CD4-positive, alpha-beta T cell treated with Interleukin-21 for 1 hour (primary cell): ENCODE measurements at regions not wholly inside any gene's neighbourhood (a gene's known extent, or its start where the extent isn't known, plus 50 kb on each side); places are given as distances from the start of the nearest gene placed in this dataset.

Experiments
- DNase-seq: peaks from one replicate; pipeline ENCODE4 v3.0.0-alpha.2; 2020

DNA sequence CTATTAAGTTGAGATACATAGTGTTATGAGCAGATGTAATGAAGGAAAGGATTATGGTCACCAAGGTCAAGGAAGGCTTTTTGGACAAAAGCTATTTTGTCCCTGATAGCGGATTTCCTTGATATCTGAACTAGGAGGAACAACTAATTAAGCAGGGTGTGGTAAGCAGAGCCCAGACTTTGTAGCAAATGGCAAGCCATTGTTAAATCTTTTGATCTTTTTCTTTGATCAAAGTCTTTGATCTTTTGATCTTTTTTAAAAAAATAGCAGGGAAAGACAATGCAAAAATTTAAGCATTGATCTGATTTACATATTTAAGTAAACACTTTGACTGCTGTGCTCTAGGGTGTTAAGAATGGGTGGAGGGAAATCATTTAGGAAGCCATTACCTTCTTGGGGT lies 1242.0 kb downstream of the MAT2B start:
- DNase-seq, result no peak

DNA sequence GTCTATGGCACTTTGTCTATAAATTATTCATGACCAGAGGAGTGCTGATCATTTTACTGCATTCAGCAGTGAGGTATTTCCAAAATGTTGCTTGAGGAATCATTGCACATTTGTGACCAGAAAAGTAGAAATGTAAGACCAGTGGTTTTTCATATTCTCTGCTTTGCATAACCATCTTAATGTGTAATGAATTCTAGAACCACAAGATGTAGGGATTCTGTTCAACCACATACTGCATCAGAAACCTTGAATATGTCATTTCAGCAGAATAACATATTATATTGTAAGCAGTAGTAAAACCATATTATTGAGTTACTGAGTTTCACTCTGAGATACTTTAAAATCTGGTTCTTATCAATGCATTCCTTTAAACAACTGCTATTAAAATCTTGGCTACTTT lies 1243.4 kb downstream of the MAT2B start:
- no peak for DNase-seq

DNA sequence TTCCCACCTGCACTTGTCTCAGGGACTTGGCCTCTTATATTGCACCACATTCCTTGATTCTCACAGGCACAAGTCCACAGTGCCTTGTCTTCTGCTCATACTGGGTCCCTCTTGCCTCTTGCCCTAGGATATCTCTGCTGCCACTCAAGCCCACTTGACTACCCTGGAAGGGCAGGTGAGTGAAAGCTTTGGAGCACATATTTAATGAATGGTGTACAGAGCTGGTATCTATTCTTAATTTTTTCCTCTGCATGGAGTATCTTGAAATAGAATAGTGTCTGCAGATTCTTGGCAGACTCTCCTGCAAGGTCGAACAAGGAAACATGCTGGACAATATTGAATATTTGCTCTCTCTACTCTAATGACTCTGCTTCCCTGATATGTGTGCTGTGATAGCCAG lies 1248.0 kb downstream of the MAT2B start:
- DNase-seq, result no peak

DNA sequence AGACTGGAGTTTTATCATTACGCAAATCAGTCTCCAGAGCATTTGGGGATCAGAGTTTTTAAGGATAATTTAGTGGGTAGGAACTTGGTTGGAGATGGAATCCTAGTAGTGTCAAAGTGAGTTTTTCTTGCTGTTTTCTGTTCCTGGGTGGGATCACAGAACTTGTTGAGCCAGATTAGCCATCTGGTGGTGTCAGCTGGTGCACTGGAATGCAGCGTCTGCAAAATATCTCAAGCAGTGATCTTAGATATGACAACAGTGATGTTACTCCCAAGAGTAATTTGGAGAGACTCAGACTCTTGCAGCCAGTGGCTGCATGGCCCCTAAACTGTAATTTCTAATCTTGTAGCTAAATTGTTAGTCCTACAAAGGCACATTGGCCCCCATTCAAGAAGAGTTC lies 1257.8 kb downstream of the MAT2B start:
- DNase-seq, result no peak

DNA sequence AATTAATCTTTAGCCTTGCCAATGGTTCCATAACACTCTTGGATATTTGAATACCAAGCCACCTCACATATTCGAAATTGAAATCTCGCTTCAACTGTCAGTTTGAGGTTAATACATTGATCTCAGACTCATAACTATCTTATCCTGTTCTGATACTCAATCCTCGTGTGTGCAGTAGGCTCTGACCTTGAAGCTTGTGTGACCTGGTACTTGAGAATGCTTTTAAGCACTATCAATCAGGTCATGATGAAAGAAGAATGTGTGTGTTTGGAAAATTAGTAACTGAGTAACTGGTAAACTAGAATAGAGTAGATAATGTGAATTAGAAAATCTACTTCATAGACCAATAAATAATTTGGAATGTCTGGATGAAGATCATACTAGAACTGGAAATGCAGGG lies 1266.7 kb downstream of the MAT2B start:
- no peak for DNase-seq

DNA sequence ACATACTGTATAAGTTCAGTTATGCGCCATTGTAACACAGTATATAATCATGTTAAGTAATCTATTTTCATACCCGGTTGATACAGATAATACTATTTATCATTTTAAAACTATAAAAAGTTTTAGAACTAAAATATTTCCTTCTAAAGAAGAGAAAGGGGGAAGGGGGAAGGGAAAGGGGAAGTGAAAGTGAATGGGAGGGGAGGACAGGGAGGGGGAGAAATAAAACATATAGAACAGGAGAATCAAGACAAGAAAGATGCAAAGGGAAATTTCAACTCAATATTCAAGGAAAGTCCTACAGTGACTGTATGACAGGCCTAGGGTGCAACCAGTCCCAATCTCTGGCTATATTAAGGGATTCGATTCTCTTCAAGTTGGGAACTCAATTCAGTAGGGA lies 1278.8 kb downstream of the MAT2B start:
- no peak for DNase-seq

DNA sequence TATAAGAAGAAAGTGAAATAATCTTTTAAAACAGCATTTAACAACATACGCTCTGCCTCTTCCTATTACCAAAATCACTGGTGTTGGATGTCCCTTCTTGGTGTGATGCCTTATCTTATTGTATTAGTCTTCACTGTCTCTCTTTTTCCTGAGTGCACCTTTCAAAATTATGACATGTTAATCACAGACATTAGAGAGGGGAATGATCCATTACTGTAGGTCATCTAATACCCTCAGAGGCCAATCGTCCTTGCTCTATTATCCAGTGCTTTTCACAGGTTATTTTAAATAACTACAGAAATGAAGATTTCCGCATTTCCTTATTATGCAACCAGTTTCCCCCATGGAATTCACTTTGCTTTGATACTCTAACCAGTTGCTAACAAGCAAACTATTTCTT lies 1292.7 kb downstream of the MAT2B start:
- no peak for DNase-seq

DNA sequence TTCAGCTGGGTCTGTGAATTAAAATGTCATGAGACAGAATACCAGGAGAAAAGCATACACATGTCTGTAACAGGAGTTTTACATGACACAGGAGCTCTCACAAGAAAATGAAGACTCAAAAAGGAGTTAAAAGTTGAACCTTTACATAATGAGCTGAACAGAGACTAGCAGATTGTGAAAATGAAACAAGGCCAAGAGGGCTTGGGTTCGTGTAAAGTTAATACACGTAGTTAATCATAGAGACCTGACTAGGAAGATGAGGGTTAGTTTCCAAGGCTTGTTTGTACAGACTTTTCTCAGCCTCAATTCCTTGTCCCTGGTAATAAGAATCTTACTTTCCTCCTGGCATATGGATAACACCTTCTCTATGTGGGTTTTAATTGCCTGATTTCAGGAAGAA lies 1294.0 kb downstream of the MAT2B start:
- DNase-seq, result no peak

DNA sequence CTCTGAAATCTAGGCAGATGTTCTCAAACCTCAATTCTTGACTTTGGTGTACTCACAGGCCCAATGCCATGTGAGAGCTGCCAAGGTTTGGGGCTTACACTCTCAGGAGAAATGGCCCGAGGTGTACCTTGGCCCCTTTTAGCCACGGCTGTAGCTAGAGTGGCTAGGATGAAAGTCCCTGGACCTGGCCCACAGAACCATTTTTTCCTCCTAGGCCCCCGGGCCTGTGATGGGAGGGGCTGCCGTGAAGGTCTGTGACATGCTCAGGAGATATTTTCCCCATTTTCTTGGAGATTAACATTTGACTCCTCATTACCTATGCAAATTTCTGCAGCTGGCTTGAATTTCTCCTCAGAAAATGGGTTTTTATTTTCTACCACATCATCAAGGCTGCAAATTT lies 1296.5 kb downstream of the MAT2B start:
- DNase-seq, result no peak

DNA sequence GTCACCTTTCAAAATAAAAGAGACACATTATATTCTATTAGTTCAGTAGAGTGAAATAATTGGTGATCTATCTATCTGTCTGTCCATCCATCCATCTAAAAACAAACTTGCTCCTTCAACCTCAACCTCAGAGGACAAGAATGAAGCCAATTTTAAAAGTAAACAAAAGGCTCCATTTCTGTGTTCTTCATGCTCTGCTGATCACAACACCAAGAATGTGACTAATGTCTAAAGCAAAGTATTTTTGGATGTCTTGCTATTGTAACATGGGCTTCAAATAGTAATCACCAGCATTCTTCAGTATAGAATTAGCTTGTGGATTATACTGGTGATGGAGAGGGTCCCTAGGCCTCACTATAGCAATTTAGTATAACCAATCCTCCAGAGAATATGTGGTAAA lies 1304.4 kb downstream of the MAT2B start:
- no peak for DNase-seq

DNA sequence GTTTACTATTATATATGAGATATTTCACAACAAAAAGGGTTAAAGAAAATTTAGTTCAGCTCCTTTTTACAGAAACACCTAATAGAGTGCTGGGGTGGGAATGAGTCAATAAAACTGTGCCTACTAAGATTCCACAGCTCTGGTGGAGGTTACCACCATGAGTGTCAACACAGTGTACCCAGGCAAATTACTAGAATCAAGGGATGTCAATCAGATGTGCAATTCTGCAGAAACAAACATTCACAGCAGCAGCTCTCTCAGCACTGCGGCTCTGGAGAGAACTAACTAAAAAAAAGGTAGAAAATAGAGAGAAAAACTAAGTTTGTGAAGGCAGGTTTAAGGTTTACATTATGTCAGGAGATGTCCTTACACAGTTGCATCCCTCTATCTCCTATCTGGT lies 1313.0 kb downstream of the MAT2B start:
- no peak for DNase-seq

DNA sequence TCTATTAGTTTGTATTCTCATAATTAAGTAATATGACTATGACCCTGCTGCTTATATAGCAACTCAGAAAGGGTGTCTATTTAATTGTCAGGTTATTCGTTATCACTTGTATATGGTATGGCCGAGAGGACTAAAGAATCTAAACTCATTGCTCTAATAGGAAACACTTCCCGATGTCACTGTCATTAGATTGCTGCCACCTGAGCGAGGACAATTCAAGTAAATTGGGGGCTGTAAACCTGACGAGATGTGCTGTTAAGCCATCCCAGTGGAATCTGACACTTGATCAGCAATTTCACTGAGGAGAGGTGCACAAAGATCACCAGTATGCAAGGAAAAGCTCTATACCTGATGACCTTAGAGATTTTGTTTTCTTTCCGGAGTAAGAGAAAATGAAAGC lies 1319.3 kb downstream of the MAT2B start:
- no peak for DNase-seq

DNA sequence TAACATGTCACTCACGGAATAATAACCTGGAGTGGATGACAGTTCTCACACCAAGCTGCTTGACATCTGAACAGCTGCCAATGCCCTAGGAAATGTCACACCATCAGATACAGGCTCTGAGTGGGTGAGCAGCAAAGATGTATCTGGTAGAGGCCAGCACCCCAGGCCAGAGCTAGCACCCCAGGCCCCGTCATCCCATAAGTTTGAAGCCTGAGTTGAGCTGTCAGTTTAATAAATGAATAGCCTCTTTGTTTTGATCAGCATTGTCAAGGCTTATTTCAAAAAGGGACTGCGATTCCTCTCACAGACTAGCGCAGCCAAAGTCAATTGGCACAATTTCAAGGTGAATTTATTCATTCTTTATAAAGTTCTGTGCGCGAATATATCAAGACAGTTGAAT lies 1327.1 kb downstream of the MAT2B start:
- DNase-seq, result no peak

DNA sequence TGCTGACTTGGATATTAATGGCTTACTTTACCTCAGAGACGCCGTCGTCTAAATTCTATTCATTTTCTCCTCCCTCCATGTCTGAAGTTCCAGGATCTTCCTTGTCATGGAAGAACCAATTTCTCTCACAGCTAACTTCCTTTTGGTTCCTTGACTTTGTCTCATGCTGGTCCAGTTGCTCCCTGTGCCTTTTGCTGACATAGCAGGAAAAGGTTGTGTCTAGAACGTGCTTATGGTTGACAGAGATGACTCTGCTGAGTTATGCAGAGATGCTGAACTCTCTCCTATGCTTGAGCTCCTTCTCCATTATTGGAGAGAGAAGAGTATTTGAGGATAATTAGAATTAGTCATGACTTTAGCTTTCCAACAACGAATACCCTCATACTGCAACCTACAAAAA lies 1338.9 kb downstream of the MAT2B start:
- DNase-seq, result no peak

DNA sequence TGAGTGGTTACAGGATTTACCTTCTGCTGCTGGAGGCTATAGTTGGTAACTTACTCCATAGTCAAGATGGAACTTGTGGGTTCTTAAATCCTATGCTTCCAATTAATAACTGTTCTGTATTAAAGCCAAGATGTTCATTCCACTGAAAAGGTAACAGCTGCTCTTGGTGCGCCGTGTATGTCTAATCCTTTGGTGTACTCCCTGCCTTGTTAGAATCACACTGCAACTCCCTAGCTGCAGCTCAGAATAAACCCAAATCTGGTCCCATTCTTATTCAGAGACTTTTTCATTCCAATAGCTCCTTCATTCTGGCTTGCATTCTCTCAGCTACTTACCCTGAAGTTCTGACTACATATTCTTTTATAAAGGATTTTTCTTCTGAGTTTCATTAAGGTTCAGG lies 1355.5 kb downstream of the MAT2B start:
- DNase-seq, result no peak

DNA sequence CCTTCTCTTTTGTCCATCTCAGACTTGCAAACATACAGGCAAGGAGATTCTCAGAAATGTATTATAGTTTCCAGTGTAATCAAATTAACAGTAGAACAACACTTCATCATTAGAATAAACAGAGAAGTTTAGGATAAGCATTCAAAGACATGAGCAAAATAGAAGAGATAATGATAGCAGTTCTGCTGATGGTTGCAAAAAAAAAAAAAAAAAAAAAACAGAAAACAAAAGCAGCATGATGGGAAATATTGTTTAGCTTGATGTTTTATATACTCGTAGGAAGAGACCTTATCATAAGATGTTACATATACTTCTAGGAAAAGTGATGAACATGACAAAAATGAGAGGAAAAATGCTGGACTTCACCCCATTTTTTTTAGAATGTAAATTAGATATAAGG lies 1356.2 kb downstream of the MAT2B start:
- DNase-seq, result no peak

DNA sequence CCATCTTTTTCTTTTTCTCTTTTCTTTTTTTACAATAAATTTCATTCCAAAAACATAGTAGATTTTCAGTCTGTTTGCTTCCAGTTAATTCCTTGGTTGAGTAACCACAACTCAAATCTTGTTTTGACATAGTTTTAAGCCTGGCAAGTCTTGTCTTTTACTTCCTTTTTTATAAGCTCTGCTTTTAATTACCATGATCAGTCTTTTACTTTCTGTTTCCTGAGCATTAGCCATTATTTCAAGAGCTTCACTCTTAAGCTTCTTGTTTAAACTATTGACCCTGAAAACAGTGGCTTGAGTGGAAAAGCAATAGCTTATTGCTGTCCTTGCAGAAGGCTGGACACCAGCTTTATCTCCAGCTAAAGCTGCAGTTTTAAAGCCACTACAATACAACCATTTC lies 1363.3 kb downstream of the MAT2B start:
- DNase-seq, result no peak

DNA sequence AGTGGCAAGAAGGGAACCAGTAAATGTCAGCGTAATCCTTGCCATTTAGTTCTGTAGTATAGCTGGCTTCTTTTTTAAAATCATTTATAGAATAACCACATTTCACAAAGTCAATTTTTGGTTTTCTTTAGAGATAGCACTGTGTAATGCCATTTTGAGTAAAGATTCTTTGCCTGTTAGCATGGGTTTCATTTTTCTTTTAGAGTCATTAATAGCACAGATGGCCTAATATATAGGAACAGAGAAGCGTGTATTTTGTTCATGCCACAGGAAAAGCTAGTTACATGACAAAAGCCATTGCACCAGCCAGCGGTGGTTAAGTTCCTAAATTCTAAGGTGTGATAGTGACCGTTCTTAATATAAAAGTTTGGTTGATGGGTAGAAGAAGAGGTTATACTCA lies 1363.9 kb downstream of the MAT2B start:
- DNase-seq, result no peak

DNA sequence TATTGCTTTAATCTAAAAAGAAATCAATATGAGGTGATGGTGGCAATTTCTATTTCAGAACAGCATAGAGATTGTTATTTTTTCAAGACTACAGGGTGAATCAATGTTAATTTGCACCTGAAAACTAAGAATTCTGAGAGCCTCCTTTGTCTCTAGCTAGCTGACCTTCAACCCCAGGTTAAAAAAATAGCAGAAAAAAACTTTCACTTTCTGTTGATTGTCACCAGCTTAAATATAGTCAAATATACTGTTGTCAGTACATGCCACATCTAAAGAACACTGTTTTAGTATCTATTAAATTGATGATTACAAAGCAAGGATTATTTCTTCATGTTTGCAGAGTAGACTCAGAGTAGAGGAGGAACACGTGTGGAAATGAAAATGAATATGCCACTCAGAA lies 1371.4 kb downstream of the MAT2B start:
- DNase-seq, result no peak

DNA sequence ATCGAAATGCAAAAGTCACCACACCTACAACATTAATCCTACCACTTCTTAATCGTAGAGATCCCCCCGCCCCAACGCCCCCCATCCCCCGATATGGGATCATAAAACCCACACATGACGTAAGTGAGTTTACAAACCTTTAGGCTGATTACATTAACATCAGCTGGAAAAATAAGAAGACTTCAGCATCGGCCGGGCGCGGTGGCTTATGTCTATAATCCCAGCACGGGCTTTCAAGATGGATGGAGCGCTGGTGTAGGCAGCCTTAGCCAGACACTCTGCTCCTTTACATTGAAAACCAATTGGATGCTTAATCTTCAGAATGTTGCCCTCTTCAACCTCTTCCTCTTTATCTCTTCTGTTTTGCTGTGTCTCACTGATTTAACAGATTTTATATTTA lies 1376.0 kb downstream of the MAT2B start:
- no peak for DNase-seq

DNA sequence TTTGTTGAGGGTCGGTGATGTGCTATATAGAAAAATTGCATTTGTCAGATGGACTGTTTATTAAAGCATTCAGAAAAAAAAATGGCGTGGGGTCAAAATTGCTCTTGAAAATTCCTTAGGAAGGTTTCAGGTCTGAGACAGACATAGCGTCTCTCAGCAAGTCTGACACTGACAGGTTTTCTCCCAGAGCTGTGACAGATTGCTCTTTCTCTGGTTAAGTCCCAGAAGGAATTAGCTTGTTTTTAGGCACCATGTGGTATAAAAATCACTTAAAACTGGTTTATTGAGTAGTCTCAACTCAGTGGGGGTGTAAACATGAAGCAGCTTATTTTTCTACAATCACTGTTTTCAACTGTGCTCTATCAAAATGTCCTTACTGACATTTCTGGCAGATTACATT lies 1379.8 kb downstream of the MAT2B start:
- DNase-seq, result no peak

DNA sequence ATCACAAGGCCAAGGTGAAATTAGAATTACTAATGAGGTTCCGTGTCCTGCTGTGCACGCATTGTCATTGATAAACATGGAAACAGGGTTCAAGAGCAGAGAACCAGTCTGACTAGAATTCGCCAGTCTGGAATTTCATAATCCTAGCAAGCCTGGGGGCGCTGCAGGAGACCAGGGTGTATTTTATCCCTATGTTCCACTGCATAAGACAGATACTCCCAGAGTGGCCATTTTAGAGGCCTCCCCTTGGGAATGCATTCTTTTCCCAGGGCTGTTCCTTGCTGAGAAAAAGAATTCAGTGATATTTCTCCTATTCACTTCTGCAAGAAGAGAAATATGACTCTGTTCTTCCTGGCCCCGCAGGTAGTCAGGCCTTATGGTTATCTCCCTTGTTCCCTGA lies 1387.7 kb downstream of the MAT2B start:
- no peak for DNase-seq

DNA sequence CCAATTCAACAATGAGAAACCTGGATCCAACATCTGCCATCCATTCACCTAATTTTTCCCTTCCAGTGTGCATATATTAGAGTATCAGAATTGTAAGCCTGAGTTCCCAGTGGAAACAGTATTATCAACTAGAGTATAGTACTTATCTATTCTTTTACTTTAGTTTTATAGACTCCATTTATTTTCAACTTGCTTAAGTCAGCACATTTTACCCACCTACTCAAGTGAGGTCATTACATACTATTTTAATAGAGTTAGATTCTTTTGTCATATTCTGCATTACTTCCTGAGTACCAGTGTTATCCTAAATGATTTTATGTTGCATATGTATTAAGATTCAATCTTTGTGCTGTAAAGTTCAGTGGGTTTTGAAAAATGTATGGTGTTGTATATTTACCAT lies 1393.3 kb downstream of the MAT2B start:
- DNase-seq, result no peak

DNA sequence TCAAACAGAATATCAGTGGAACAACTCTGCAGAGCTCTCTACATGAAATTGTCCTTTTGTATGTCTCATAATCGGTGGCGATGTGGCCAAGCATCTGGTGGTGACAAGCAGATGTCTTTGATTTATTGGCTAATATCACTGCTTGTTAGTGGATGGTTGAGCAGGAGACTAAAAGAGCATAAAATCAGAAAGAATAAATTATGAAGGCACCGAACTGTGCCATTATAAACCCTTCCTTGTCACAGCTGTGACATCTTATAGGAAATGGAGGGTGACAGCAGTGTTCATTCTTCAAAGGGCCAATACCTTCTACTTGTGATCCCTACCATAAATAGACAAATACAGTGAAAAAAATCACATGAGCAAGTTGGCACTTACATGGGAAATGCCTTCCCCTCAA lies 1404.3 kb downstream of the MAT2B start:
- no peak for DNase-seq

DNA sequence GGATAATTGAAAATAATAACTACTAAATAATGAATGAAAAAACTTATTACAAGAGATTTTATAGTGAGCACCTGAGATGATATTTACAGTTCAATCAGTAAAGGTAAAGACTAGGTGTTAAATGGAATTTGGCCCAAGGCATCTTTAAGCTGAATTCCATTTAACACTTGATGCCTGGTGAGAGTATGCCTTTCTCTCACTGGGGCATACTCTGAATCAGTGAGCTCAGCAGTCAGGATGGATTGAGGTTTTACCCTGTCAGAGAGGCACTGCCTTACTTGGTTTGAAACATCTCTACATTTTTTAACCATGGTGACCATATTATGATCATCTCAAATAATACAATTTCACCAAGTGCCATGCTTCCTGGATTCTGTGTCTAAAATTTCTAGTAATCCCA lies 1416.3 kb downstream of the MAT2B start:
- DNase-seq, result no peak

DNA sequence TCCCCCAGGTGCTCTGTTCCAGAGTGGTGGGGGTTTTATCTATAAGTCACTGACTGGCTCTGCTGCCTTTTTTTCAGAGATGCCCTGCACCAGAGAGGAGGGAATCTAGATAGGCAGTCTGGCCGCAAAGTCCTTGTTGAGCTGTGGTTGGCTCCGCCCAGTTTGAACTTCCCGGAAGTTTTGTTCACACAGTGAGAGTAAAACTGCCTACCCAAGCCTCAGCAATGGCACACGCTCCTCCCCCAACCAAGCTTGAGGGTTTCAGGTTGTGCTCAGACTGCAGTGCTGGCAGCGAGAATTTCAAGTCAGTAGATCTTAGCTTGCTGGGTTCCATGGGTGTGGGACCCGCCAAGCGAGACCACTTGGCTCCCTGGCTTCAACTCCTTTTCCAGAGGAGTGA lies 1428.6 kb downstream of the MAT2B start:
- no peak for DNase-seq

DNA sequence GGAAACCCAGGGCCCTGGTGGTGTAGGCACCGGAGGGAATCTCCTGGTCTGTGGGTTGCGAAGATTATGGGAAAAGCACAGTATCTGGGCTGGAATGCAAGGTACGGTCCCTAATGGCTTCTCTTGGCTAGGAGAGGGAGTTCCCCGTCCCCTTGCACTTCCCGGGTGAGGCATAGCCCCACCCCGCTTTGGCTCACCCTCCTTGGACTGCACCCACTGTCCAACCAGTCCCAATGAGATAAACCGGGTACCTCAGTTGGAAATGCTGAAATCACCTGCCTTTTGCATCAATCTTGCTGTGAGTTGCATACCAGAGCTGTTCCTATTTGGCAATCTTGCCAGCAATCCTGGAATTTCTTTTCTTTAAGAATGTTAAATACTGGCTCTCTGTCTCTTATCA lies 1429.1 kb downstream of the MAT2B start:
- DNase-seq, result no peak
